ENCODE measurements at regions not wholly inside any gene's neighbourhood (a gene's known extent, or its start where the extent isn't known, plus 50 kb on each side); places are given as distances from the start of the nearest gene placed in this dataset.
"Not testable (repeated sequence)": the region's sequence is repeated elsewhere in the genome, so short reads cannot be mapped to it uniquely, and the experiment has no call there.

- H3K27me3 ChIP-seq (ENCODE audit: insufficient read depth, low read length, poor library complexity, severe bottlenecking) = no peaks in the 10 kb centered on the region
- no peaks in the 10 kb centered on the region for H3K36me3 ChIP-seq (ENCODE audit: insufficient read depth, low read length)
- H3K9ac ChIP-seq (ENCODE audit: low read depth, low read length, poor library complexity, severe bottlenecking) = no peak overlapping the region
- H4K20me1 ChIP-seq (ENCODE audit: insufficient read depth, low read length, poor library complexity, severe bottlenecking) = no peaks in the 10 kb centered on the region
- no peak overlapping the region for H3K4me3 ChIP-seq (ENCODE audit: low read length, poor library complexity, severe bottlenecking)
- no peaks in the 10 kb centered on the region for H3K9me3 ChIP-seq (ENCODE audit: insufficient read depth, low read depth, low read length)
- no peaks in the 10 kb centered on the region for H3F3A ChIP-seq (ENCODE audit: low read depth)
- no peak overlapping the region for H2AFZ ChIP-seq (ENCODE audit: low read length)
- no peaks in the 10 kb centered on the region for H3K79me2 ChIP-seq (ENCODE audit: insufficient read depth, low read length)
- H3K4me2 ChIP-seq (ENCODE audit: low read depth, low read length, poor library complexity, severe bottlenecking) = no peak overlapping the region
- no peaks in the 10 kb centered on the region for H3K4me1 ChIP-seq (ENCODE audit: insufficient read depth, low read length, poor library complexity, severe bottlenecking)
- H3K9me2 ChIP-seq (replicated peaks; ENCODE audit: low read depth, low read length) = no peaks in the 10 kb centered on the region
- TF ChIP-seq EZH2phosphoT487 (IDR thresholded peaks at IDR 0.05; ENCODE audit: borderline replicate concordance) (no peak), CTCF (conservative IDR thresholded peaks at IDR 0.05; ENCODE audit: low read length) (no peak)
Measured at GRCh38 chr7:142646386-142647140, 102.7 kb upstream of the PRSS1 start.

GRCh38 chr7:142645777-142646176, 103.5 kb upstream of the PRSS1 start:
- Histone ChIP-seq H3K9me2 (replicated peaks; ENCODE audit: low read depth, low read length) (no peaks in the 10 kb centered on the region), H3K79me2 (ENCODE audit: insufficient read depth, low read length) (no peaks in the 10 kb centered on the region), H3K4me2 (ENCODE audit: low read depth, low read length, poor library complexity, severe bottlenecking) (no peak overlapping the region), H4K20me1 (ENCODE audit: insufficient read depth, low read length, poor library complexity, severe bottlenecking) (no peaks in the 10 kb centered on the region), H3K4me3 (ENCODE audit: low read length, poor library complexity, severe bottlenecking) (no peak overlapping the region), H3K27me3 (ENCODE audit: insufficient read depth, low read length, poor library complexity, severe bottlenecking) (no peaks in the 10 kb centered on the region), H3F3A (ENCODE audit: low read depth) (no peaks in the 10 kb centered on the region), H2AFZ (ENCODE audit: low read length) (no peak overlapping the region), H3K4me1 (ENCODE audit: insufficient read depth, low read length, poor library complexity, severe bottlenecking) (no peaks in the 10 kb centered on the region), H3K9ac (ENCODE audit: low read depth, low read length, poor library complexity, severe bottlenecking) (no peak overlapping the region), H3K36me3 (ENCODE audit: insufficient read depth, low read length) (no peaks in the 10 kb centered on the region), H3K9me3 (ENCODE audit: insufficient read depth, low read depth, low read length) (no peaks in the 10 kb centered on the region)
- TF ChIP-seq CTCF (conservative IDR thresholded peaks at IDR 0.05; ENCODE audit: low read length) (no peak), EZH2phosphoT487 (IDR thresholded peaks at IDR 0.05; ENCODE audit: borderline replicate concordance) (no peak)

- Histone ChIP-seq H3K4me2 (ENCODE audit: low read depth, low read length, poor library complexity, severe bottlenecking) (no peak overlapping the region), H4K20me1 (ENCODE audit: insufficient read depth, low read length, poor library complexity, severe bottlenecking) (no peaks in the 10 kb centered on the region), H3K9ac (ENCODE audit: low read depth, low read length, poor library complexity, severe bottlenecking) (no peak overlapping the region), H3F3A (ENCODE audit: low read depth) (no peaks in the 10 kb centered on the region), H3K4me1 (ENCODE audit: insufficient read depth, low read length, poor library complexity, severe bottlenecking) (no peaks in the 10 kb centered on the region), H3K36me3 (ENCODE audit: insufficient read depth, low read length) (no peaks in the 10 kb centered on the region), H2AFZ (ENCODE audit: low read length) (no peak overlapping the region), H3K79me2 (ENCODE audit: insufficient read depth, low read length) (no peaks in the 10 kb centered on the region), H3K27me3 (ENCODE audit: insufficient read depth, low read length, poor library complexity, severe bottlenecking) (no peaks in the 10 kb centered on the region), H3K4me3 (ENCODE audit: low read length, poor library complexity, severe bottlenecking) (no peak overlapping the region), H3K9me2 (replicated peaks; ENCODE audit: low read depth, low read length) (no peaks in the 10 kb centered on the region), H3K9me3 (ENCODE audit: insufficient read depth, low read depth, low read length) (no peaks in the 10 kb centered on the region)
- no peak for TF ChIP-seq CTCF (conservative IDR thresholded peaks at IDR 0.05; ENCODE audit: low read length)
- no peak for TF ChIP-seq EZH2phosphoT487 (IDR thresholded peaks at IDR 0.05; ENCODE audit: borderline replicate concordance)
Measured at GRCh38 chr7:142642316-142642715, 107.0 kb upstream of the PRSS1 start.

- not testable (repeated sequence) for H3K4me2 ChIP-seq (ENCODE audit: low read depth, low read length, poor library complexity, severe bottlenecking)
Measured at GRCh38 chr7:142641252-142641651, 108.0 kb upstream of the PRSS1 start.

More at GRCh38 chr7:142641252-142641651, 108.0 kb upstream of the PRSS1 start:
- not testable (repeated sequence) for H3K27me3 ChIP-seq (ENCODE audit: insufficient read depth, low read length, poor library complexity, severe bottlenecking); H3K36me3 ChIP-seq (ENCODE audit: insufficient read depth, low read length); H3K9me2 ChIP-seq (replicated peaks; ENCODE audit: low read depth, low read length); H3F3A ChIP-seq (ENCODE audit: low read depth); H3K9me3 ChIP-seq (ENCODE audit: insufficient read depth, low read depth, low read length); H3K79me2 ChIP-seq (ENCODE audit: insufficient read depth, low read length); H3K4me3 ChIP-seq (ENCODE audit: low read length, poor library complexity, severe bottlenecking); H4K20me1 ChIP-seq (ENCODE audit: insufficient read depth, low read length, poor library complexity, severe bottlenecking); H3K4me1 ChIP-seq (ENCODE audit: insufficient read depth, low read length, poor library complexity, severe bottlenecking); H2AFZ ChIP-seq (ENCODE audit: low read length); H3K9ac ChIP-seq (ENCODE audit: low read depth, low read length, poor library complexity, severe bottlenecking)

Data from Loucy (cell line).